Fibroblast of the aortic adventitia (primary cell): ENCODE measurements at regions not wholly inside any gene's neighbourhood (a gene's known extent, or its start where the extent isn't known, plus 50 kb on each side); places are given as distances from the start of the nearest gene placed in this dataset.
A peak's percentile ranks its signal among the peaks of the same experiment; 100 is the strongest.

Experiments used
- DNase-seq: peaks from one replicate; pipeline ENCODE4 v3.0.0-alpha.2; 2010; ENCODE audit warnings: low read depth
- H3K4me3 ChIP-seq: 2 replicates; pipeline ENCODE4 v1.5.1; 2011; ENCODE audit warnings: low read depth, mild to moderate bottlenecking, control low read depth, low read length, moderate library complexity
- CTCF ChIP-seq: IDR thresholded peaks from 2 replicates; pipeline ENCODE4 v1.5.1; 2011; ENCODE audit warnings: mild to moderate bottlenecking, low read length, control low read depth, inconsistent platforms; ENCODE audit not compliant: insufficient read depth

GRCh38 chr6:23983735-23984134 is 142.3 kb upstream of the NRSN1 start:
- DNase-seq = no peak
- TF ChIP-seq CTCF = no peak
- no peak overlapping the region for H3K4me3 ChIP-seq

- TF ChIP-seq CTCF = no peak
- DNase-seq = no peak
- no peak overlapping the region for H3K4me3 ChIP-seq
Observed at GRCh38 chr6:23985015-23985414, 141.0 kb upstream of the NRSN1 start.

GRCh38 chr6:23989885-23990533 is 136.0 kb upstream of the NRSN1 start:
- TF ChIP-seq CTCF = no peak

GRCh38 chr6:23994013-23994412 is 132.0 kb upstream of the NRSN1 start:
- H3K4me3 ChIP-seq = no peak overlapping the region
- no peak for DNase-seq
- TF ChIP-seq CTCF = no peak

More at GRCh38 chr6:23989885-23990533, 136.0 kb upstream of the NRSN1 start:
- no peak overlapping the region for H3K4me3 ChIP-seq
- no peak for DNase-seq

GRCh38 chr6:24004062-24004461 is 122.0 kb upstream of the NRSN1 start:
- no peak for TF ChIP-seq CTCF
- DNase-seq = peak; percentile 7
- no peak overlapping the region for H3K4me3 ChIP-seq

- TF ChIP-seq CTCF = no peak
- DNase-seq = no peak
- H3K4me3 ChIP-seq = no peak overlapping the region
Observed at GRCh38 chr6:24004659-24005058, 121.4 kb upstream of the NRSN1 start.

GRCh38 chr6:24006254-24006653 is 119.8 kb upstream of the NRSN1 start:
- TF ChIP-seq CTCF = no peak

More at GRCh38 chr6:24006254-24006653, 119.8 kb upstream of the NRSN1 start:
- H3K4me3 ChIP-seq = no peak overlapping the region
- DNase-seq = no peak
